GM19372 (cell line): ENCODE measurements at regions not wholly inside any gene's neighbourhood (a gene's known extent, or its start where the extent isn't known, plus 50 kb on each side); places are given as distances from the start of the nearest gene placed in this dataset.

Experiments used
- ATAC-seq: cut with Tn5 transposase; IDR thresholded peaks from one replicate; pipeline ENCODE4 v1.9.1; 2021; ENCODE audit warnings: mild to moderate bottlenecking, low read depth, moderate library complexity; ENCODE audit not compliant: unreplicated experiment

DNA sequence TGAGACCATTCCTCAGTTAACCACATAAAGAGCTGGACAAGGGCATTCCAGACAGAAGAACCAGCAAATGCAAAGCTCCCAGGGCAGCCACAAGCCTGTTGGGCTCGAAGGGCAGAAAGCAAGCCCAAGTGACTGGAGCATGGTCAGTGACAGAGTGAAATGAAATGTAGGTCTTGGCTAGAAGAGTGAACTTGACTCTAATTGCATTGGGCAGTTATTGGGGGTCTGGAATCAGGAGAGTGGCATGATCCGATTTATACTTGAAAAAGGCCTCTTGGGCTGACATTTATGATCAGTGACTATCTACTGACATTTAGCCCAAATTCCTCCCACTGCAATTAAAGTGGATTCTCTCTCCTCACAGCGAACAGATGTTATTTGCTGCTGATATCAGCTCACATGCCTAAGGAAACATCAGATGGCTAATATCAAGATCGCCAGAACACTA, 152.5 kb upstream of the KLF7 start:
- no peak for ATAC-seq

DNA sequence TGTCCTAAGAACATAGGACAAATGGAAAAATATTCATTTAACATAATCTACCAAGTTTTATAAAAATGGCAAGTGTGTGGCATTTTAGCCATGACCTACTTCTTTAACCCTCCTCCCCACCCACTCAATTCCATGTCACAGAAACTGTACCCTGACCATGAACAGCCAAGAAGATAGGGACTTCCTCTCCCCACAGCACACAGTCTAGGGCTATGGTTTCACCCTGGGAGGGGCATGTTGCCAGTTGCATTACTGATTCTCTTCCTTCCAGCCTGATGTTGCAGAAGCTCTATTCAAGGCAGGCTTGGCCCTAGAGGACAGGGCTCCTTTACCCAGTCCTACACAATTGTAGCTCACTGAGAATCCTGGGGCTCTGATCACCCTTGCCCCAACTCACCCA, 153.6 kb upstream of the KLF7 start:
- ATAC-seq = no peak

DNA sequence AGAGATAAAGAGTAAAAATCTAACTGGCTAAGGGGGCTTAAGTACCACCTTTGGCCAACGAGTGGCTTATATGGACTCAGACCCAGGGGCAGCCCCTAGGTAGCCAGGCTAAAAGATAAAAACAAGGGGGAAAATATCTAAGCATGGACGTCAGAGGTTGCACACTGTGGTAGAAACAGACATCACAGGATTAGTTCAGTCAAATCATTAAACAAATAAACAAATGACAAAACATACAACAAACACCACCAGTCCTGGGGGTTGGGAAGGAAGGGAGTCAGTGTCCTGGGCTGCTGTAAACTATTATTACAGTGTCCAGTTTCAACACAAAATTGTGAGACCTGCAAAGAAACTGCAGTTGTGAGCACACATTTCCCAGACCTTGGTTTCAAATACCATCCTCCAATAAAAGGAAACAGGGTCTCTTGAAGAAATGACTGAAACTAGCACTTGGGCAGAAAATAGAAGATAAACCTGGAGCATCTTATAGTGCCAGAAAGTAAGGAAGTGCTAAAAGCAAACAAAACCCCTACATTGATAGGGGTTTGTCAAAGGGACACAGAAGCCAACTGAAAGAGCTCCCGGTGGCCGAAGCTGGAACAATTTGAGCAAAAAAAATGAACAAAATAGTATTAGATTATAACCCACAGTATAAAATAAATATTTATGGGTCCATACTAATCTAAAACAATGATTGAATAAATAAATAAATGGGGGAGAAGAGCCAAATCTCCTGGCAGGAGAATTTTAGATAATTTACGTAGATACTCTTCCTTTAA, 154.8 kb upstream of the KLF7 start:
- no peak for ATAC-seq

DNA sequence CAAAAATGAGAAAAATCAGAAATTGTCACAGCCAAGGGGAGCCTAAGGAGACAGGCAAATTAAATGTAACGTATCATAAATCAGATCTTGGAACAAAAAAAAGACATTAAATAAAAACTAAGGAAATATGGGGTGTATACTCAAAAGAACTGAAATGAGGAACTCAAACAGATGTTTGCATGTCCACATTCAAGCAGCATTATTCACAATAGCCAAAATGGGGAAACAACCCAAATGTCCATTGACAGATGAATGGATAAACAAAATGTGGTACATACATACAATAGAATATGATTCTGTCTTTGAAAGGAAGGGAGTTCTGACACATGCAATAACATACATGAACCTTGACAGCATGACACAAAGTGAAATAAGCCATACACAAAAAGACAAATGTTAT, 155.8 kb upstream of the KLF7 start:
- ATAC-seq = no peak

DNA sequence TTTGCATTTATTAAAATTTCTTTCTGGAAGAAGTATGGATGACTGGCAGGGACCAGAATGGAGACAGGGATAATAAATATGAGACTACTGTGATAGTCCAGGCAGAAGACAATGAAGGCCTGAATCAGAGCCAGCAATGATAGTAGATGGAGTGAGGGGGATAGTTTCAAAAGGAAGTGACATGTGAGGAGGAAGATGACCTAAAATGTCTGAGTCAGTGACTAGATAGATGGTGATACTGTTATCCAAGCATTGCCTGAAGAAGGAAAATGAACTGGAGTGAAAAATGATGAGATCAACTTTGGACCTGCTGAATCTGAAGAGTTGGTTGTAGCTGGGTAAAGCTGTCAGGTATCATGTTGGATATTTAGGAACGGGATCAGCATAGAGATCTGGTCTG, 158.3 kb upstream of the KLF7 start:
- no peak for ATAC-seq

DNA sequence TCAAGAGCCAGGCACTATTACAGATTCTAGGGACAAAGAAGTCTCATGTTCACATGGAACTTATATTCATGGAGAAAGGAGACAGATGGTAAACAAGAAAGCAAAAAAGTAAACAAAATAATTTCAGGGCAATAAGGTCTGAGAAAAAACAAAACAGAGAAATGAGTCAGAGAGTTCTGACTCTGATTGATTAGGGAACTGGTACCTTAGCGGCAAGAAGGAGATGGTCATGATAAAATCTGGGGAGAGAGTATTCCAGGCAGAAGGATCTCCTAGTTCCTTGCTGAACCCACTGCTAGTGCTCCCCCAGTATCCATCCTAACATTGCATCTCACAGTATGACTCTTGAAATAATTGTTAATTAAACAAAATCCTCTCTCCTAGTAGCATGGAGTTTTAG, 161.8 kb upstream of the KLF7 start:
- no peak for ATAC-seq

DNA sequence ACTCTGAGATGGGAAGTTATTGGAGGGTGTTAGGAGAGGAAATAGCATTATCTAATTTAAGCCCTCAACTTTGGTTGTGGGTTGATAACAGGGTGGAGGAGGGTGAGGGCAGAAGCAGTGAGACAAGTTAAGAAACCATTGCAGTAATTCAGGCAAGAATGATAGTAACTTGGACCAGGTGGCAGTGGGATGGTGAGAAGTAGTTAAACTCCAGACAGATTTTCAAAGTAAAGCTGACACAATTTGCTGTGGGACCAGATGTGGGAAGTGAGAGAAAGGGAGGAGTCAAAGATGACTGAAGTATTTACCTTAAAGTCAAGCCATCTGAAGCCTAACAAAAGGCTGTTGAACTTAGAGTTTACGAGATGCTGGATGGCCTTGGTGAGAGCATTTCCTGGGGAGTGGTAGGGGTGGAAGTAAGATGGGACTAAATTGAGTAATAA, 163.2 kb upstream of the KLF7 start:
- peak; percentile 44 for ATAC-seq

DNA sequence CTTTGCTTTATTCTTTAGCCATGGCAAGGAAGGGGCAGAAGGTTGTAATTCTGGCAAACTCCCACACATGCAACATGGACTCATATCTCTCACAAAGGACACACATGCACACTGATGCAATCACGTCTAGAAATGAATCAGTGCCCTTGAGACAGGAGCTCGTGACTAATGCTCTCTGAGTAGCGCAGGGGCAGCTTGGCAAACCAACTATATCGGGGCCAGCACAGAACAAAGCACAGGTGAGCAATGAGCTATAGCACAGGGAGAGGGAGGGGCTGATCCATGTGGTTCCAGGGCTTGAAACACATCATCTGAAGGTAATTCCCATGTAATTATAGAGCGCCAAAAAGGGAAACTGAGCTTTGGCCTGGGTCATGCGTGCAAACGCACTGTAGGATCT, 165.2 kb upstream of the KLF7 start:
- ATAC-seq = peak; percentile 39

GRCh38 chr2:207331674-207332073, 165.9 kb upstream of the KLF7 start:
- ATAC-seq = no peak

- ATAC-seq = peak; percentile 25
Measured at GRCh38 chr2:207332480-207333212, 166.9 kb upstream of the KLF7 start.

DNA sequence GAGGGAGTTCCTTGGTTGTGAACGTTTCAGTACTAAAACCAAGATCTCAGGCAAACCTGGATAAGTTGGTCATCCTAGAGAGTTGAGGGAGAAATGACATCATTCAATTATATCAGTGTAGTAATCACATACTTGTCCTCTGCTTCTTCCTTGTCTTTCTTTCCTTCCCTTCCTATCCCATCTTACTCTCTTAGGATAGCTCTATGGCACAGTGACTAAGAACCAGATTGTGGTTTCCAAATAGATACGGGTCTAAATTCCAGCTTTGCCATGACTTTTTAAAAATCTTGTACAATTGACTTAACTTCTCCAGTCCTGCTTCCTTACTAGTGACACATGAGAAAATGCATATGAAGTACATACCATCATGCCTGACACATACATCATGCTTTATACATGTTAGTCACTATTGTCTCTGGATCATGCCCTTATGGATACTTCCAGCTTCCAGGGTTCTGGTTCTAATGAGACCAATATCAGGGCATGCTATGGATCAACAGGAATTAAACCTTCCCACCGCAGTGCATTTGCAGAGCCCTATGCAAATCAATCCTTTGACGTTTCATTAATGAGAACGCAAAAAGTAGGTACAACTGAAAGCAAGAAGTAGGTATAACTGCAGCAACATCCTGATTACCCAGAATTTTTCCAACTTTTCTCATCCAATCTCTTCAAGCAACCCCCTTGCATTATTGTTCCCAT, 168.0 kb upstream of the KLF7 start:
- no peak for ATAC-seq

DNA sequence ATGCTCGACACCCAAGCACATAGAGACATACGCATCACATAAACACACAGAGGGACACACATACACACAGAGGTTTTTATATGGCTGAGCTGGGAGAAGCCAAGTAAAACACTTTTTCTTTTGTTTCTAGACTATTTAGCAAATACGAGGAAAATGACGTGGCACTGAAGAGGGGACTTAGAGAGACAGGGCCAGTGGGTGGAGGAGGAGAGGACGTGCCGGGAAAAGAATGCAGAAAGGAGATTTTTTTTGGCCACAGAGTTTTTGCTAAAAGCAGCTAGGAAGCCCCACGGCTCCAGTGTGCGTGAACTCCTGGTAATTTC, 168.5 kb upstream of the KLF7 start:
- ATAC-seq = peak; percentile 5

DNA sequence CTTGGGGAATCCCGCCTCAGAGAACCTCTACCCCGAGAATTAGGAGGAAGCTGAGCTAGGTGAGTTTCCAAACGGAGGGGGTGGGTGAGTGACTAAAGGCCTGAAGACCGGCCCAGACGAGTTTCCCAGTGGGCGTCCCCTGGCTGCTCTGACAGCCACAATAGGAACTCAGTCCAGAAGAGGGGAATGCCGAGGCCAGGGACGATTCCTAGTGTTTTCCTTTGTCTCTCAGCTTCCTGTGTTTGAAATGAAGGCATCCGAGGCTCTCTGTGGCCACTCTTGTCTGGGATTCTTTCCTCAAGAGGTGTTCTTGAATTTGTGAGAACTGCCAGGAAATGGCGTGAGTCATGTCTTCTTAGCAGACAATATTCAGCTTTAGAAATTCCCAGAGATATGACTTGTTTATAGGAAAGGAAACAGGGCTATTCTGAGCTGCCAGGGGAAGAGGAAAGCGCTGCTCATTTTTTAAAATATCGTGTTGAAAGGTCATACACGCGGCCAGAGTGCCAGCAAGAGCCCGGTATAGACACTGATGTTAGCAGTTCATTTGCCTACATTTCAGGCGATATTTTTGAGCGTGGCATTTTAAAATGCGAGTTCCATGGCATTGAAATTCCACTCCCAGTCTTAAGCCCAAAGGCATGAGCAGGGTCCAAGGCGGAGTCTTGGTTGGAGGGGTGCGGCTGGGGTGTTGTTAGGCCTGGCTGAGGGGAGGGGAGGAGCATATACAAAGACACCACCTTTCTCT, 169.1 kb upstream of the KLF7 start:
- ATAC-seq = peak; percentile 36

GRCh38 chr2:207337234-207338219, 171.8 kb upstream of the KLF7 start:
- ATAC-seq = peak; percentile 40

DNA sequence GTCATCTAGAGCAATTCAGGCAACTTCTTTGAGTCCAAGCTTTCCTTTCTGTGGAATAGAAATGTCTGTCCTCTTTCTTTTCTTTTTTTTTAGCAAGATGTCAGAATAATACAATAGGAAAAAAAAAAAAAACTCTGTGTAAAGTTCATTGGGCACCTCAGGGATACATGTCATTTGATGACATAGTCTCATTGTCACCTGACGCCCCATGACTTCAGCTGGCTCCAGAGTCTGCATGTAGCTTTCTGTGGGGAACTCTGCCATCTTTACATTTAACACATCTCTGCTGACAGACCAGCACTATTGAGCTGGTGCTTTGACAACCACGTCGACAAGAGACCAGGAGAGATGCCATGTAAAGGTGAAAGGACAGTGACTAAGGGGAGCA, 172.5 kb upstream of the KLF7 start:
- ATAC-seq = no peak

- no peak for ATAC-seq
Measured at GRCh38 chr2:207338610-207339009, 172.9 kb upstream of the KLF7 start.

DNA sequence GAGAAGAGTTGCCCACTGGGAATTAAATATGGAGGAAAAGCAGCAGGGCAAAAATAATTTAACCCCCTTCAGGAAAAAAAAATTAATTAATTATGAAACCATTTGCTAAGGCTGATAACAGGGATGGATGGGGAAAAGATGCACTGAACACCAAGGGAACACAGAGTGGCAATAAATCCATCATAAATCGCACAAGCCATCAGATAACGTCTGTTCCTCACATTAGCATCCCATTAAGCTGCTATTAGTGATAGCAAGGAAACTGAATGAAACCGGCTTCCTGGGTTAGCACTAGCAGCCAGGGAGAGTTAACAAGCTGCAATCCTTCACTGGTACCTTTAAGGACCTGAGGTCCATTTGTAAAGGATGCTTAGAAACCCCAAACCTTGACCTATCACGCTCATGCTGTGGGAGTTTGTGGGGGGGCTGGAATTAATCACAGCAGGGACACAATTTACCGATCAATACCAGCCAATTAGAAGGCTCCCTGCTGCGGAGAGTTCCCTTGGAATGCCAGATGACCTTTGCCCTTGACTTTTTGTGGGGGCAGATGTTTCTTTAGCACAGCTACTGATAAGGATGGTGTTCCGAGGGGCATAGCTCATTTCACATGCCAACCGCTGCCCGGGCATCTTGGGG, 175.5 kb upstream of the KLF7 start:
- no peak for ATAC-seq

DNA sequence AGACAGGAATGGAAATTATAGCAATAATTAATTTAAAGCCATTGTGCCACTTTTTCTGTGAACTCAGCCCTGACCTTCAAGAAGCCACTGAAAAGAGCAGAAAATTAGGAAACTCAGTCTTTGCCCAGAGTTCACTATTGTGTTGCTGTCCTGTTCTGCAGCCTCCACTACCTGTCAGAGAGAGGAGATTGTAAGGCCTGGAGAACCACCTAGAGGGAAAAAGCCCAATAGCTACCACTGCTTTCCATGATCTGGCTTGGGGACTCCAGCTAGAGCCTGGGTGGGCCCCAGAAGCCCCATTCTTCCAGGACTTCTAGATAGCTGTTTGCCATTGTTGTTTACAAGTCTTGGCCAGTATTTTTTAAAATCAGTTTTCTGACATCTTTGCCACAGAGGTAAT, 176.1 kb upstream of the KLF7 start:
- ATAC-seq = no peak
